Kidney epithelial cell (primary cell): ENCODE measurements at regions not wholly inside any gene's neighbourhood (a gene's known extent, or its start where the extent isn't known, plus 50 kb on each side); places are given as distances from the start of the nearest gene placed in this dataset.

ENCODE experiments used
- DNase-seq: peaks from one replicate; pipeline ENCODE4 v3.0.0-alpha.2; 2010; ENCODE audit warnings: low read depth
- H3K27me3 ChIP-seq: 2 replicates; pipeline ENCODE4 v1.6.0; 2011; ENCODE audit warnings: low read length; ENCODE audit not compliant: control insufficient read depth, insufficient read depth
- H3K36me3 ChIP-seq: 2 replicates; pipeline ENCODE4 v1.5.1; 2011; ENCODE audit warnings: low read length; ENCODE audit not compliant: control insufficient read depth, insufficient read depth
- H3K4me3 ChIP-seq: 2 replicates; pipeline ENCODE4 v1.5.1; 2011; ENCODE audit warnings: low read depth, mild to moderate bottlenecking, control low read depth, low read length
- CTCF ChIP-seq: IDR thresholded peaks from 2 replicates; pipeline ENCODE4 v1.5.1; 2011; ENCODE audit warnings: mild to moderate bottlenecking, moderate library complexity, low read length, control low read depth, inconsistent platforms; ENCODE audit not compliant: insufficient read depth, poor library complexity, severe bottlenecking

GRCh38 chr5:174312270-174312617, 266.7 kb downstream of the NSG2 start:
- Histone ChIP-seq H3K36me3 (no peaks in the 10 kb centered on the region), H3K4me3 (no peak overlapping the region)
- TF ChIP-seq CTCF: no peak

GRCh38 chr5:174312641-174313040, 267.1 kb downstream of the NSG2 start:
- Histone ChIP-seq H3K36me3 (no peaks in the 10 kb centered on the region), H3K27me3 (peaks cover 23% of the 10 kb centered on the region), H3K4me3 (no peak overlapping the region)
- no peak for TF ChIP-seq CTCF
- DNase-seq: no peak

More at GRCh38 chr5:174312270-174312617, 266.7 kb downstream of the NSG2 start:
- peaks cover 23% of the 10 kb centered on the region for H3K27me3 ChIP-seq
- no peak for DNase-seq

- peaks cover 23% of the 10 kb centered on the region for H3K27me3 ChIP-seq
These were observed 268.1 kb downstream of the NSG2 start for GRCh38 chr5:174313615-174314014.

GRCh38 chr5:174314261-174314660, 268.8 kb downstream of the NSG2 start:
- DNase-seq: no peak
- Histone ChIP-seq H3K36me3 (no peaks in the 10 kb centered on the region), H3K4me3 (no peak overlapping the region), H3K27me3 (peaks cover 23% of the 10 kb centered on the region)
- no peak for TF ChIP-seq CTCF

More at GRCh38 chr5:174313615-174314014, 268.1 kb downstream of the NSG2 start:
- TF ChIP-seq CTCF: no peak
- DNase-seq: no peak
- no peaks in the 10 kb centered on the region for H3K36me3 ChIP-seq
- H3K4me3 ChIP-seq: no peak overlapping the region

- Histone ChIP-seq H3K4me3 (no peak overlapping the region), H3K27me3 (peaks cover 25% of the 10 kb centered on the region), H3K36me3 (no peaks in the 10 kb centered on the region)
- no peak for DNase-seq
- TF ChIP-seq CTCF: no peak
These were observed 270.0 kb downstream of the NSG2 start for GRCh38 chr5:174315471-174315870.

- H3K36me3 ChIP-seq: no peaks in the 10 kb centered on the region
- TF ChIP-seq CTCF: no peak
- no peak for DNase-seq
These were observed 270.4 kb downstream of the NSG2 start for GRCh38 chr5:174315871-174316270.

More at GRCh38 chr5:174315871-174316270, 270.4 kb downstream of the NSG2 start:
- no peak overlapping the region for H3K4me3 ChIP-seq
- peaks cover 24% of the 10 kb centered on the region for H3K27me3 ChIP-seq
